ENCODE measurements at regions not wholly inside any gene's neighbourhood (a gene's known extent, or its start where the extent isn't known, plus 50 kb on each side); places are given as distances from the start of the nearest gene placed in this dataset.

- H3K4me3 ChIP-seq (ENCODE audit: low read depth in 1 of 2, low read length in 1 of 2) = no peak overlapping the region
- no peaks in the 10 kb centered on the region for H3K9me3 ChIP-seq
- no peaks in the 10 kb centered on the region for H3K27me3 ChIP-seq
- H3K27ac ChIP-seq = no peak overlapping the region
- no peaks in the 10 kb centered on the region for H3K36me3 ChIP-seq
- peaks cover 27 to 46% of the 10 kb centered on the region in 2 experiments for H3K4me1 ChIP-seq (ENCODE audit: control insufficient read depth in 1 of 2, insufficient read depth in 1 of 2, low read depth in 1 of 2, low read length in 1 of 2)
- no peak for TF ChIP-seq CTCF (IDR thresholded peaks at IDR 0.05)
Observed at GRCh38 chr7:25308246-25308645, 80.0 kb upstream of the NPVF start.

- H3K9me3 ChIP-seq = no peaks in the 10 kb centered on the region
- no peaks in the 10 kb centered on the region for H3K36me3 ChIP-seq
- no peak overlapping the region for H3K27ac ChIP-seq
- no peak for TF ChIP-seq CTCF (IDR thresholded peaks at IDR 0.05)
- no peak overlapping the region for H3K4me3 ChIP-seq (ENCODE audit: low read depth in 1 of 2, low read length in 1 of 2)
- H3K27me3 ChIP-seq = no peaks in the 10 kb centered on the region
- H3K4me1 ChIP-seq (ENCODE audit: control insufficient read depth in 1 of 2, insufficient read depth in 1 of 2, low read depth in 1 of 2, low read length in 1 of 2) = peaks cover 35 to 55% of the 10 kb centered on the region in 2 experiments
Observed at GRCh38 chr7:25308906-25309705, 80.8 kb upstream of the NPVF start.

- no peaks in the 10 kb centered on the region for H3K36me3 ChIP-seq
- H3K9me3 ChIP-seq = no peaks in the 10 kb centered on the region
- peaks cover 46 to 57% of the 10 kb centered on the region in 2 experiments for H3K4me1 ChIP-seq (ENCODE audit: control insufficient read depth in 1 of 2, insufficient read depth in 1 of 2, low read depth in 1 of 2, low read length in 1 of 2)
- no peak for TF ChIP-seq CTCF (IDR thresholded peaks at IDR 0.05)
- H3K27me3 ChIP-seq = no peaks in the 10 kb centered on the region
- no peak overlapping the region for H3K27ac ChIP-seq
- no peak overlapping the region for H3K4me3 ChIP-seq (ENCODE audit: low read depth in 1 of 2, low read length in 1 of 2)
Observed at GRCh38 chr7:25310896-25311295, 82.6 kb upstream of the NPVF start.

- no peak overlapping the region for H3K27ac ChIP-seq
Observed at GRCh38 chr7:25311346-25311745, 83.1 kb upstream of the NPVF start.

GRCh38 chr7:25312968-25313367 lies 84.7 kb upstream of the NPVF start:
- H3K27ac ChIP-seq = no peak overlapping the region
- H3K4me1 ChIP-seq (ENCODE audit: control insufficient read depth in 1 of 2, insufficient read depth in 1 of 2, low read depth in 1 of 2, low read length in 1 of 2) = peaks cover 29 to 36% of the 10 kb centered on the region in 2 experiments
- TF ChIP-seq CTCF (IDR thresholded peaks at IDR 0.05) = no peak
- H3K4me3 ChIP-seq (ENCODE audit: low read depth in 1 of 2, low read length in 1 of 2) = no peak overlapping the region
- H3K36me3 ChIP-seq = no peaks in the 10 kb centered on the region
- no peaks in the 10 kb centered on the region for H3K9me3 ChIP-seq
- no peaks in the 10 kb centered on the region for H3K27me3 ChIP-seq

More at GRCh38 chr7:25311346-25311745, 83.1 kb upstream of the NPVF start:
- Histone ChIP-seq H3K4me1 (ENCODE audit: control insufficient read depth in 1 of 2, insufficient read depth in 1 of 2, low read depth in 1 of 2, low read length in 1 of 2) (peaks cover 41 to 53% of the 10 kb centered on the region in 2 experiments), H3K4me3 (ENCODE audit: low read depth in 1 of 2, low read length in 1 of 2) (no peak overlapping the region), H3K36me3 (no peaks in the 10 kb centered on the region), H3K9me3 (no peaks in the 10 kb centered on the region), H3K27me3 (no peaks in the 10 kb centered on the region)
- no peak for TF ChIP-seq CTCF (IDR thresholded peaks at IDR 0.05)

Measured in neutrophil (primary cell).